AG04449 (cell line): ENCODE measurements at regions not wholly inside any gene's neighbourhood (a gene's known extent, or its start where the extent isn't known, plus 50 kb on each side); places are given as distances from the start of the nearest gene placed in this dataset.

Experiments used
- CTCF ChIA-PET: fragments of 350-600 bp; formaldehyde crosslinking; extraction: SDS; loops from one replicate; lab custom pipeline; 2021; ENCODE audit warnings: antibody characterized with exemption; lab: Yijun Ruan, JAX
- POLR2A ChIA-PET: fragments of 400-600, 350-600 bp; formaldehyde crosslinking; extraction: SDS; loops from one replicate; lab custom pipeline; 2020; ENCODE audit warnings: antibody characterized with exemption, inconsistent platforms; lab: Yijun Ruan, JAX
- DNase-seq: peaks from one replicate; pipeline ENCODE4 v3.0.0-alpha.2; 2010; ENCODE audit warnings: low read depth, low spot score
- H3K4me3 ChIP-seq: 2 replicates; pipeline ENCODE4 v1.5.1; 2011; ENCODE audit warnings: low read depth, mild to moderate bottlenecking, control low read depth, low read length
- TF ChIP-seq, protein P1 (sequence below): IDR thresholded peaks from one replicate; pipeline ENCODE4 v1.5.1; 2011; ENCODE audit warnings: mild to moderate bottlenecking, moderate library complexity, low read length, control low read depth, inconsistent platforms; ENCODE audit not compliant: insufficient read depth; ENCODE audit errors: missing control alignments

DNA sequence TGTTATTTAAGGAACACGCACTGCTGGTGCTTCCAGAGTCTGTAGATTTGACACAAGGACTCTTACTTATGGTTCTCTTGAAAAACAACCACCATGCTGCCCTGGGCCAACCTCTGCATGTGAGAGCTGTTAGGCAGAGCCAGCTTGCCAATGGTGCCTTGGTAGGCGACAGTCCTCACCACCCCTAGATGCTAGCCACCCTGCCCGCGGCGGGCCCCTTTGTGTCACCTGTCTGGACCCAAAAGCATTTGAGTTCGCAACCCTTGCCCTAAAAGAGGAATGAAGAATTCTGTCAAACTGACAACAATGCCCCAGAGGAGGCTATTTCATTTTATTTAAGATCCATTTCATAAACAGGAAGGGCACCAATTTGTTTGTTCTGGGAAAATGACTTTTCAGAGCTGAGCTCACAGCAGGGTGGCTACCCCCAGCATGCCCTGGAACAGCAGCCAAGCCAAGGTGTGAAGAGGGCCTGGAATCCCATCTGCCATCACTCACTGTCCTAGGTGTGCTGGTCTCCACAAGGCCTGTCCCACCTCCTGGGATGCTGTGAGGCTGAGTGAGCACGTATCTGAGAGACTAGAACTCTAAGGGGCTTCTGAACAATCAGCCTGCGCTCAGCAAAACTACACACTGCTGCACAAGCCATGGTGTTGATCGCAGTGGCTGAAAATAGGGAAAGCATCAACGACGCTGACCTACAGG lies 63.8 kb upstream of the FZD10 start:
- CTCF ChIA-PET = no interaction called here
- H3K4me3 ChIP-seq = no peak overlapping the region
- DNase-seq = no peak
- TF ChIP-seq, protein P1, sequence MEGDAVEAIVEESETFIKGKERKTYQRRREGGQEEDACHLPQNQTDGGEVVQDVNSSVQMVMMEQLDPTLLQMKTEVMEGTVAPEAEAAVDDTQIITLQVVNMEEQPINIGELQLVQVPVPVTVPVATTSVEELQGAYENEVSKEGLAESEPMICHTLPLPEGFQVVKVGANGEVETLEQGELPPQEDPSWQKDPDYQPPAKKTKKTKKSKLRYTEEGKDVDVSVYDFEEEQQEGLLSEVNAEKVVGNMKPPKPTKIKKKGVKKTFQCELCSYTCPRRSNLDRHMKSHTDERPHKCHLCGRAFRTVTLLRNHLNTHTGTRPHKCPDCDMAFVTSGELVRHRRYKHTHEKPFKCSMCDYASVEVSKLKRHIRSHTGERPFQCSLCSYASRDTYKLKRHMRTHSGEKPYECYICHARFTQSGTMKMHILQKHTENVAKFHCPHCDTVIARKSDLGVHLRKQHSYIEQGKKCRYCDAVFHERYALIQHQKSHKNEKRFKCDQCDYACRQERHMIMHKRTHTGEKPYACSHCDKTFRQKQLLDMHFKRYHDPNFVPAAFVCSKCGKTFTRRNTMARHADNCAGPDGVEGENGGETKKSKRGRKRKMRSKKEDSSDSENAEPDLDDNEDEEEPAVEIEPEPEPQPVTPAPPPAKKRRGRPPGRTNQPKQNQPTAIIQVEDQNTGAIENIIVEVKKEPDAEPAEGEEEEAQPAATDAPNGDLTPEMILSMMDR = no peak
- POLR2A ChIA-PET = no interaction called here

DNA sequence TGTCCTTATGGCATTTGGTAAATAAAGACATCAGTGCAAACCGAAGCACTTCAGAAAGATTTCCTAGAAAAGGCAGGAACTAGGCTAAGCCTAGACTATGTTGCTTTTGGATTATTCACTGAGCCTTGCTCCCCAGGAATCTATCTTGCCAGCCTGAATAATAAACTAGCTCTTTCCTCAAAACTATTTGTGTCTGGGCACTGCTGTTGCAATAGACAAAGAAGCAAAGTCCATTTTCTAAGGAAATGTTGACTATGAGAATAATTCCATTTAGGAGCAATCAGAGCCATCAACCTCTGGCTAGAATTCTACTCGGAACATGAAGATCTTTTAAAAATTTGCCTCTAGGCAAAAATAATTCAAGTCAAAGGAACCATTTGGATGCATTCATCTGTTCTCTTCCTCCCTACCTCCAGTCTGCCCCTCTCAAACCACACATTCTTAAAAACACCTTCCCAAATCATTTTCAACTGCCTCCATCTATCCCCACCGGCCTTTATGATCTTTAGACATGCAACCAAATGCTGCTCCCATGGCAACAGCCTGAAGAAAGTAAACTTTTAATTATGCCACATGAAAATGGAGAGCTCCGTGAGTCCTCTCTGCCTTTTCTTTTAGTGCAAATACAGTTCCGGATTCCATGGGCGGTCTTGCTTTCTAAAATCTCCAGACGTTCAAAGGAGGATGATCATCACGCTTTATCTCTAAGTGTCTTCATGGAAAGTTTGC lies 61.5 kb upstream of the FZD10 start:
- DNase-seq = no peak
- CTCF ChIA-PET = no interaction called here
- TF ChIP-seq, protein P1 = no peak
- H3K4me3 ChIP-seq = no peak overlapping the region
- POLR2A ChIA-PET = no interaction called here

GRCh38 chr12:130101370-130101769 lies 60.9 kb upstream of the FZD10 start:
- ChIA-PET POLR2A (no interaction called here), CTCF (no interaction called here)
- TF ChIP-seq, protein P1 = no peak
- no peak overlapping the region for H3K4me3 ChIP-seq
- DNase-seq = no peak

GRCh38 chr12:130102266-130102665 lies 60.0 kb upstream of the FZD10 start:
- DNase-seq = no peak
- H3K4me3 ChIP-seq = no peak overlapping the region
- ChIA-PET CTCF (no interaction called here), POLR2A (no interaction called here)
- TF ChIP-seq, protein P1 = no peak

- CTCF ChIA-PET = no interaction called here
- TF ChIP-seq, protein P1 = no peak
- H3K4me3 ChIP-seq = no peak overlapping the region
- no peak for DNase-seq
- POLR2A ChIA-PET = no interaction called here
These were observed 57.6 kb upstream of the FZD10 start for GRCh38 chr12:130104571-130105106.
